ENCODE measurements at regions not wholly inside any gene's neighbourhood (a gene's known extent, or its start where the extent isn't known, plus 50 kb on each side); places are given as distances from the start of the nearest gene placed in this dataset.

DNA sequence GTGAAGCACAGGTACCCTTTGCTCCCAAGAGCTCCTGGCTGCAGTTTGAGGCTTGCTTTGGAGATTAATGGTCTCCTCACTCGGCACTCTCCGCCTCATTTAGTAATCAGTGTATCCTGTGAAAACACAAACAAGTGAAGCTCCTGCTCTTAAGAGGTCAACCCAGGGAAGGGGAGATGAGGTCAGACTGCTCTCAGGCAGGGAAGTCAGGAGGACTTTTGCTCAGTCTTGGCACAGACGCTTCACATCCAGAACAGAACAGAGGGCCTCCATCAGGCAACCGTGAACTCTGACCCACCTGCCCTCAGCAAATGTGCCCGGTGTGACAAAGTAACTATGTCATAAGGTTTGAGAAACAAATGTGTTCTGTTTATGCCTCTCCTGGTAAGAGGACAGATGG, 428.8 kb upstream of the JARID2 start:
- intact Hi-C loops (cut with micrococcal nuclease; ENCODE audit: unreplicated experiment) = no loop called here
- ChIA-PET CTCF (interaction anchor here (1.0 kb wide), 1 partner anchor 572 kb away, joined by 3 read pairs; no protein-coding TSS in a partner anchor), POLR2A (no interaction called here), SMC1A (ENCODE audit: uncharacterized antibody, unreplicated experiment) (interaction anchor here (0.8 to 1.2 kb wide), 3 partner anchors 10 to 319 kb away, joined by 3 read pairs; no protein-coding TSS in a partner anchor), RAD21 (ENCODE audit: unreplicated experiment) (no interaction called here)
- Histone ChIP-seq H2AFZ (ENCODE audit: control insufficient read depth, low read depth, low read length) (no peak overlapping the region), H3K9ac (ENCODE audit: control insufficient read depth, insufficient read depth, low read length) (no peak overlapping the region), H3K9me3 (replicated peaks; ENCODE audit: control insufficient read depth, insufficient read depth, low read length) (no peaks in the 10 kb centered on the region; the same call in 2 of the 3 replicates), H3K36me3 (ENCODE audit: control insufficient read depth in 2 of 2, insufficient read depth in 2 of 2, low read length in 1 of 2) (no peaks in the 10 kb centered on the region), H4K20me1 (ENCODE audit: control insufficient read depth, insufficient read depth) (no peaks in the 10 kb centered on the region), H3K4me2 (ENCODE audit: control insufficient read depth, insufficient read depth) (no peak overlapping the region), H3K27ac (ENCODE audit: control insufficient read depth, insufficient read depth) (no peak overlapping the region), H3K4me1 (ENCODE audit: control insufficient read depth, insufficient read depth, low read length) (0 out of 2 replicates have a peak, but pooled peaks cover 4% of the 10 kb centered on the region), H3K27me3 (replicated peaks in 1 of 2; ENCODE audit: control insufficient read depth in 2 of 2, insufficient read depth in 2 of 2, low read length in 1 of 2) (no peaks in the 10 kb centered on the region), H3K4me3 (no peak overlapping the region), H3K79me2 (ENCODE audit: control insufficient read depth, insufficient read depth, low read length) (no peaks in the 10 kb centered on the region)
- TF ChIP-seq, protein P1, sequence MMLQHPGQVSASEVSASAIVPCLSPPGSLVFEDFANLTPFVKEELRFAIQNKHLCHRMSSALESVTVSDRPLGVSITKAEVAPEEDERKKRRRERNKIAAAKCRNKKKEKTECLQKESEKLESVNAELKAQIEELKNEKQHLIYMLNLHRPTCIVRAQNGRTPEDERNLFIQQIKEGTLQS (IDR thresholded peaks at IDR 0.05; ENCODE audit: borderline replicate concordance, extremely low read depth, low read depth, low read length) = no peak
- TF ChIP-seq, protein P2, sequence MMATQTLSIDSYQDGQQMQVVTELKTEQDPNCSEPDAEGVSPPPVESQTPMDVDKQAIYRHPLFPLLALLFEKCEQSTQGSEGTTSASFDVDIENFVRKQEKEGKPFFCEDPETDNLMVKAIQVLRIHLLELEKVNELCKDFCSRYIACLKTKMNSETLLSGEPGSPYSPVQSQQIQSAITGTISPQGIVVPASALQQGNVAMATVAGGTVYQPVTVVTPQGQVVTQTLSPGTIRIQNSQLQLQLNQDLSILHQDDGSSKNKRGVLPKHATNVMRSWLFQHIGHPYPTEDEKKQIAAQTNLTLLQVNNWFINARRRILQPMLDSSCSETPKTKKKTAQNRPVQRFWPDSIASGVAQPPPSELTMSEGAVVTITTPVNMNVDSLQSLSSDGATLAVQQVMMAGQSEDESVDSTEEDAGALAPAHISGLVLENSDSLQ (IDR thresholded peaks at IDR 0.05) = no peak
- in situ Hi-C loops (cut with MboI) = no loop called here
- FAIRE-seq = no peak
- 80% methylated on average over 5 of the region's 5 CpGs for WGBS (ENCODE audit: insufficient coverage, insufficient replicate concordance, low lambda C conversion rate, missing lambda C conversion rate)
- no TSS peak for BruUV-seq (replicated peaks)
- no peak for ATAC-seq
- no peak for DNase-seq (ENCODE audit: low read depth, low spot score)

DNA sequence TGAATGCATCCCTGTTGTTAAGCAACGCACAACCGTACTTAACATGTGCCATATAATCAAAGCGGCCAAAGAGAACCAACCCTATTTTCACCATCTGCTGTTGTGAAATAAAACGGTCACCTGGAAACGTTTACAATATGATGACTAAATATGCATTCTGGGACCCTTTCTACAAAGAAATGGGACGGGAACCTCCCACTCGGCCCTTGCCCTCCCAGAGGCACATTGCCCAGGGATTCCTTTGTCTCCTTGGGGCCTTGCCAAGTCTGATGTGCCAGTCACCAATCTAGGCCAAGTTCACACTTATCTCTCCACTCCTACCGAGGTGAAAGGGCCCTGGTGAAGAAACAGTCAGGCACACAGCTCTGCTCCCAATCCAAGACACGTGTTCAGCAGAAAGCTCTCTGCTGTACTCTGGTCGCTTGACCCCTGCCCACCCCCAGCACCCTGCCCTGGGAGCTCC, 427.4 kb upstream of the JARID2 start:
- no peaks in the 10 kb centered on the region for H3K79me2 ChIP-seq (ENCODE audit: control insufficient read depth, insufficient read depth, low read length)
- CTCF ChIA-PET = no interaction called here
- H3K9me3 ChIP-seq (replicated peaks; ENCODE audit: control insufficient read depth, insufficient read depth, low read length) = no peaks in the 10 kb centered on the region; the same call in 2 of the 3 replicates
- intact Hi-C loops (cut with micrococcal nuclease; ENCODE audit: unreplicated experiment) = no loop called here
- RAD21 ChIA-PET (ENCODE audit: unreplicated experiment) = interaction anchor here (1.0 kb wide), 1 partner anchor 89 kb away, joined by 3 read pairs; no protein-coding TSS in a partner anchor
- no peak for ATAC-seq
- H3K4me1 ChIP-seq (ENCODE audit: control insufficient read depth, insufficient read depth, low read length) = 0 out of 2 replicates have a peak, but pooled peaks cover 4% of the 10 kb centered on the region
- H2AFZ ChIP-seq (ENCODE audit: control insufficient read depth, low read depth, low read length) = no peak overlapping the region
- no peaks in the 10 kb centered on the region for H3K36me3 ChIP-seq (ENCODE audit: control insufficient read depth in 2 of 2, insufficient read depth in 2 of 2, low read length in 1 of 2)
- POLR2A ChIA-PET = no interaction called here
- SMC1A ChIA-PET (ENCODE audit: uncharacterized antibody, unreplicated experiment) = no interaction called here
- H3K4me2 ChIP-seq (ENCODE audit: control insufficient read depth, insufficient read depth) = no peak overlapping the region
- no peaks in the 10 kb centered on the region for H3K27me3 ChIP-seq (replicated peaks in 1 of 2; ENCODE audit: control insufficient read depth in 2 of 2, insufficient read depth in 2 of 2, low read length in 1 of 2)
- in situ Hi-C loops (cut with MboI) = no loop called here
- no peak for DNase-seq (ENCODE audit: low read depth, low spot score)
- no peak overlapping the region for H3K4me3 ChIP-seq
- BruUV-seq (replicated peaks) = no TSS peak
- no peaks in the 10 kb centered on the region for H4K20me1 ChIP-seq (ENCODE audit: control insufficient read depth, insufficient read depth)
- 49% methylated on average over 10 of the region's 10 CpGs for WGBS (ENCODE audit: insufficient coverage, insufficient replicate concordance, low lambda C conversion rate, missing lambda C conversion rate)
- H3K9ac ChIP-seq (ENCODE audit: control insufficient read depth, insufficient read depth, low read length) = no peak overlapping the region
- FAIRE-seq = no peak
- H3K27ac ChIP-seq (ENCODE audit: control insufficient read depth, insufficient read depth) = no peak overlapping the region
- TF ChIP-seq FOXM1 (IDR thresholded peaks at IDR 0.05; ENCODE audit: low read depth, low read length) (no peak), MYB (IDR thresholded peaks at IDR 0.05; ENCODE audit: borderline replicate concordance, low read depth, low read length) (no peak), RAD51 (IDR thresholded peaks at IDR 0.05) (no peak), MEF2A (IDR thresholded peaks at IDR 0.05; ENCODE audit: insufficient read depth, low read depth, low read length) (no peak), SMAD1 (IDR thresholded peaks at IDR 0.05; ENCODE audit: low read depth, partially characterized antibody) (no peak), ZNF207 (IDR thresholded peaks at IDR 0.05; ENCODE audit: borderline replicate concordance) (no peak), BHLHE40 (IDR thresholded peaks at IDR 0.05; ENCODE audit: borderline replicate concordance in 1 of 2, low read depth in 2 of 2, low read length in 1 of 2) (no peak), HDGF (IDR thresholded peaks at IDR 0.05) (no peak), SP1 (IDR thresholded peaks at IDR 0.05; ENCODE audit: low read depth, low read length) (no peak), BACH1 (IDR thresholded peaks at IDR 0.05; ENCODE audit: borderline replicate concordance) (no peak), HCFC1 (IDR thresholded peaks at IDR 0.05; ENCODE audit: low read length) (no peak), EGR1 (IDR thresholded peaks at IDR 0.05; ENCODE audit: borderline replicate concordance in 1 of 2, low read depth in 2 of 2, low read length in 2 of 2) (no peak)
- TF ChIP-seq, protein P3, sequence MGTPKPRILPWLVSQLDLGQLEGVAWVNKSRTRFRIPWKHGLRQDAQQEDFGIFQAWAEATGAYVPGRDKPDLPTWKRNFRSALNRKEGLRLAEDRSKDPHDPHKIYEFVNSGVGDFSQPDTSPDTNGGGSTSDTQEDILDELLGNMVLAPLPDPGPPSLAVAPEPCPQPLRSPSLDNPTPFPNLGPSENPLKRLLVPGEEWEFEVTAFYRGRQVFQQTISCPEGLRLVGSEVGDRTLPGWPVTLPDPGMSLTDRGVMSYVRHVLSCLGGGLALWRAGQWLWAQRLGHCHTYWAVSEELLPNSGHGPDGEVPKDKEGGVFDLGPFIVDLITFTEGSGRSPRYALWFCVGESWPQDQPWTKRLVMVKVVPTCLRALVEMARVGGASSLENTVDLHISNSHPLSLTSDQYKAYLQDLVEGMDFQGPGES (IDR thresholded peaks at IDR 0.05) = no peak

All from GM12878 (cell line).